ENCODE measurements at regions not wholly inside any gene's neighbourhood (a gene's known extent, or its start where the extent isn't known, plus 50 kb on each side); places are given as distances from the start of the nearest gene placed in this dataset.
A peak's percentile ranks its signal among the peaks of the same experiment; 100 is the strongest.

DNA sequence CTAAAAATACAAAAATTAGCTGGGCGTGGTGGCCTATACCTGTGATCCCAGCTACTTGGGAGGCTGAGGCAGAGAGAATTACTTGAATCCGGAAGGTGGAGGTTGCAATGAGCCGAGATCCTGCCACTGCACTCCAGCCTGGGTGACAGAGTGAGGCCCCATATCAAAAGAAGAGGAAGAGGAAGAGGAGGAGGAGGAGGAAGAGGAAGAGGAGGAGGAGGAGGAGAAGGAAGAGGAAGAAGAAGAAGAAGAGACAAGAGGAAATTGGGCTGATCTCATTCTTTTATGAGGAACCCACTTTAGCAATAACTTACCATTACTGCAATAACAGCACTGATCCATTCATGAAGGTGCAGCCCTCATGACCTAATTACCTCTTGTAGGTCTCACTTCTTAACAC lies 138.9 kb upstream of the GIMD1 start:
- no peak for DNase-seq

DNA sequence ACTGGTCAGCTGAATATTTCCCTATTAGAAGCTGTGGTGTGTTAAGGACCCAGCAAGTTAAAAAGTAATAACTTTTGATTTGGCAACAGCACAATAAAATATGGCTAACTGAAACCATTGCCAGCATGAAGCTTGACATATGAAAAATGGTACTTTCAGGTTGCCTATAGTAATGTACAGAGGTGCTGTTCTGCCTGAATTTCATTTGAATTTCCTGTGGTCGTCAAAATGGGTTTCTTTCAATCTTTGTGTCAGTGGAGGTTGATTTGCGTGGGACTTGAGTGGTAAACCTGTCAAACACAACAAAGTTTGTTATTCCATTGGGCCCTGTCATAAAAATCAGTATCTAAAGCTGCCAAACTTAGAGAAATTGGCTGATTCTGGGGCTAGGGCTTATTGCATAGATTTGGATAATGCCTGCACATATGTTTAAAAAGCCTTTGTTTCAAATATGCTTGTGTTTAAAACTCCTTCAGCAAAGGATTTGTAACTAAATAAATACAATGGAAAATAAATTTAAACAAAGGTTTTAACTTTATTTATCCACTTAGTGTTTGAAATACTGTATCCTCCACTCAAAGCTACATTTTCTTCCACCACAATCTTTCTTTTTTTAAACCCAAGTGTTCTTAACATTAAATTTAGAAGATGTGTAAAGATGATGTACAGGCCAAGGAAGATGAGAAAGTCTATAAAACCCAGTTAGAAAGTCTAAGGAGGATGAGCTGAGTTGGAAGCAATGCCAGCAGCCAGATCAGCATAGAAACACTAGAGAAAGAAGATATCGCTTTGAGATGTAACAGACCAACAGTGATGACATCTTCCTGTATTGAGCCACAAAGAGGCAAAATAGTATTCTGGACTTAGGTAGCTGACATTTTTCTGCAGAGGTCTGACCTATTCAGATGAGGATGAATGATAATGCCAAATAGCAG lies 134.8 kb upstream of the GIMD1 start:
- DNase-seq, result no peak

DNA sequence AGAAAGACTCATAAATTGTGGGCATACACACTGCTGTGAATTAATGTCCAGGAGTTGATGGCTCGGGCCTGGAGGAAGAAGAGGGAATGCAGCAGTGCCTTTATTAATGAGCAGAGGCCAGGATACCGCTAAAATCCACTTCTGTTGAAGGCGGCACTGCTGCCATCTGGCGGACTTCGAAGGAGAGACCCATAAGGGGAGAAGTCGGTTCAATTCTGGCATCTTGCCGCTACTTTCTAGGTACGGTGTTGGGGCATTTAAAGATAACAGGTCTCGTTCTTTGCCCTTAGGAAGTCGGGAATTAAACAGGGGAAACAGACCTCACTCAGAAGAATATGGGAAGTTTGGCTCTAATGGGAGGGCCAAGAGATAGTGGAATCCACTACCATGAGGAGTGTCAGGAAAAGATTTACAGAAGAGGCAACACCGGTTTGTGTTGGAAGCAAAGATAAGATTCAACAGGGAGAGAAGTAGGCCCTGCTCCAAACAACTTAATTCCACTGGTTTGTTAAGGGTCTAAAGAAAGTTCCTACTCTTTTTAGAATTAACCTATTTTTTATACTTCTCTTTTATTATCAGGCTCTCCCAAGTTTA lies 133.6 kb upstream of the GIMD1 start:
- DNase-seq, result peak; percentile 65

DNA sequence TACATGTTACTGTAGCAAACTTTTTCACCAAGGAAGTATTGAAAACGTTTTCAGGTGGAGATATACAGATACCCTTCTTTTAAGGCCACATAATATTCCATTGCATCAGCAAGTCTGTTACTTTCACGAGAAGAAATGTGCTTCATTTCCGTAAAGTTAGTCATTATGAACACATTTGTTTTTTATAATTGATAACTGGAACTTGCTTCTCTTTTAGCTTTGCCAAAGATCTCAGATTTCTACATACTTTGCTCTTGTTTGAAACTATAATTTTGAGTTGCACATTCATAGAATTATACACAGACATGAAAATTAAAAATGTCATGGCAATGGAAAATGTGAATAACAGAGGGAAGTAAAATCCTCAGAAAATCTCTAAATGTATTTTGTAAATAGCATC lies 128.7 kb upstream of the GIMD1 start:
- DNase-seq, result no peak

DNA sequence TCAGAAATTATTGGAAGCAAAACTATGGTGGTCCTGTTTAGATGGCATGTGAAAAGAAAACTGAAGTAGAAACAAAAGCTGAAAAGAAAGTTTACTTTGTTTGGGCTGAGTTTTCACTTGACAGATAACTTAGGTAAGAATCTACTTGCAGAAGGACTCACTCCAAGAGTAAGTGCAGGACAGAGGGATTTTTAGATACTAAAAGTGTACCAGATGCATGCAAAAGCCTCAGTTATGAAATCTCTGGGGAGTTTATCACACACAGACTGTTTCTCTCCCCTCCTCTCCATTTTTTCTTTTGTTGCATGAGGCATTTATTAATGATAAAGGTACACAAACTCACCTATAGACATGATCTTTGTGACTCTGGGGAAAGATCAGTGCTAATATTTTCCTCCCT lies 127.5 kb upstream of the GIMD1 start:
- DNase-seq, result no peak

DNA sequence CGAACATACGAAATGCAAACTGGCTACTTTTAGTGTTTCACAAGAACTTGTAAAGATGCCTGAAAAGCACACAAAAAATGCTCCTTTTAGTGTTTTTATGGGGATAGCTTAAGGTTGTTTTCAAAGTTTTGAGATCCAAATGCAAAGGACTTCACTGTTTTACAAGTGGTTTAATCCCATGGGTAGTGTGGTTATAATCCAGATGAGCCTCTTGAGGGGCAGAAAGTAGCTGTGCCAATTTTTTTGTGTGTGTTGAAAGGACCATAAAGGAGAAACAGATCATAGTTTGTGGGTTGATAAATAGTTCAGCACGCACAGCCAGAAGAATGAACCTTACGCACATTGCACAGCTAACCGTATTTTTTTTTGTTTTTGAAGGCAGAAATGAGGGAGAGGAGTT lies 126.9 kb upstream of the GIMD1 start:
- DNase-seq, result no peak

DNA sequence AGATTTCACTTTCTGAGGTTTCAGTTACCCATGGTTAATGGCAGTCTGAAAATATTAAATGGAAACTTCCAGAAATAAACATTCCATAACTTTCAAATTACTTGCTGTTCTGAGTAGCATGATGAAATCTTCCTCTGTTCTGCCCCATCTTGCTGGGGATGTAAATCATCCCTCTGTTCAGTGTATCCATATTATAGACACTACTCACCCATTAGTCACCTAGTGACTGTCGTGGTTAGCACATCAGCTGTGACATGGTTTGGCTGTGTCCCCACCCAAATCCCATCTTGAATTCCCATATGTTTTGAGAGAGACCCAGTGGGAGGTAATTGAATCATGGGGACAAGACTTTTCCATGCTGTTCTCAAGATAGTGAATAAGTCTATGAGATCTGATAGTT lies 125.5 kb upstream of the GIMD1 start:
- no peak for DNase-seq

DNA sequence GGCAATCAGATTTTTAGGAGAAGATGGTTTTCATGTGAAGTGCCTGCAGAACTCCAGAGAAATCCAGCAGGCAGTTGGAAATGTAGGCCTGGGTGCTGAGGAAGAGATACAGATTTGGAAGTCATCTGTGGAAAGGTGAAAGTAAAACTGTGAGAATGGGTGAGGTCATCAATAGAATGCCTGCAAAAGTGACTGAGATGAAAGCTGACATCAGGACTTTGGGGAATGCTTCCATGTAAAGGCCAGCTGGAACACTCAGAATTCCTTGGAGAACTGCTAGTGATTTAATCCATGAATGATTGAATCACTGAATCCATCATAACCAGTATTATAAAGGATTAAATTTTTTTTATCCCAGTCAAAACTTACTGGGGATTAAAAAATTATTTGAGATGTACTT lies 124.5 kb upstream of the GIMD1 start:
- no peak for DNase-seq

DNA sequence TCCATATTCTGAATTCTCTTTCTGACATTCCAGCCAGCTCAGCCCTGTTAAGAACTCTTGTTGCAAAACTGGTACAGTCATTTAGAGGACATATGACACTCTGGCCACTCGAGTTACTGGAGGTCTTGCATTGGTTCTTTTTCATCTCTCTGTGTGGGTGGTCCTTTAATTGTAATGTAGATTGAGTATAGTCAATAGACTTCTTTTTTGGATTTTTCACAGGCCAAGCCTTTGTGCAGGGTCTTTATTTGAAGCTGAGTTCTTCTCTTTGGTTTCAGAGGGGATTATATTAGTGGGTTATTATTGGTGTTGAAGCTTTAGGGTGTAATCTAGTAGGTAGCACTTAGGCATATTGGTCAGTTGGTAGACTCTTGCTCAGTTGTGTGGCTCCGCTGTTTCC lies 118.0 kb upstream of the GIMD1 start:
- DNase-seq, result no peak

DNA sequence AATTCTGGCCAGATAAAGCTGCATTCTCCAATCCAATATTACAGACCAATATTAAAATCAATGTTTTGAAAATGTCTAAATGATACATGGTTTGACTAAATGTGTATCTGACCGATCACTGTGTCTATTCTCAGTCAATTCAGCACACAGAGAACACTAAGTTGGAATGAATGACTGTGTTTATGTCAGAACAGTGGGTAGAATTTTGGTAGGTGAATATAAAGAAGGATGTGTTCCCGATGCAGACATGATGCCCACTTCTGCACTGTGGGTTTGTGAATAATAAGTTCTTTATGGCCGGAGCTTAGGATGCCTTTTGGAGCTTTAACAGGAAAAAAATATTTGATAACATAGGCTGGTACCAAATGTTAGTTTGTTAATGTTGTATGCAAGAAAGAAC lies 113.2 kb upstream of the GIMD1 start:
- DNase-seq, result no peak

DNA sequence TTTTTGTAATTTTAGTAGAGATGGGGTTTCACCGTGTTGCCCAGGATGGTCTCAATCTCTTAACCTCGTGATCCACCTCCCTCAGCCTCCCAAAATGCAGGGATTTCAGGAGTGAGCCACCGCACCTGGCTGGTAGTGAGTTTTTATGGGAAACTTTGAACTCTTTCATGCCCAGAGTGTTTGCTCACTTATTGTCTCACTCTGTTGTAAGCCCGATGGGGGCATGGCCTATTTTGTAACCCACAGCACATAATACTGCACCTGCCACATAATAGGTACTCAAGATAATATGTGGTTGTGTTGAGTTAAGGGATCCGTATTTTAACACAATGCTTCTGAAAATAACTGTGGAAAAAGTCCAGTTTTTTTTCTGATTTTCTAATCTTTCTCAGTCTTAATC lies 109.6 kb upstream of the GIMD1 start:
- DNase-seq, result no peak

DNA sequence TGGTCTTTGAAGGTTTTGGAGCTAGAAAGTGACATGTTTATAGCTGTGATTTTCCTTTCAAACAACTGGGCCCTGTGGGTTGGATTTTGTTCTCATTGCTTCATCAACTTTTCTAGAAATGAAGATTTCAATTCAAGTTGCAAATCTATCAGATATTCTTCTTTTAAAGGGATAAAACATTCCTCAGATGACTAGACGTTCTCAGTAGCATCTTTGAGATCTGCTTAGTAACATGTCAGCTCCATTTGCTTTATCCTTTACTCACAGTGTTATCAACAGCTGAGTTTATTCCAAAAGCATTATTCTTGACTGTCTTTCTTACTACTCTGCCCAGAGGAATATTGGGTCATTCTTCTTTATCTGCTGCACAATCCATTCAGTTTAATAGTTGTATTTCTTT lies 108.2 kb upstream of the GIMD1 start:
- DNase-seq, result no peak

DNA sequence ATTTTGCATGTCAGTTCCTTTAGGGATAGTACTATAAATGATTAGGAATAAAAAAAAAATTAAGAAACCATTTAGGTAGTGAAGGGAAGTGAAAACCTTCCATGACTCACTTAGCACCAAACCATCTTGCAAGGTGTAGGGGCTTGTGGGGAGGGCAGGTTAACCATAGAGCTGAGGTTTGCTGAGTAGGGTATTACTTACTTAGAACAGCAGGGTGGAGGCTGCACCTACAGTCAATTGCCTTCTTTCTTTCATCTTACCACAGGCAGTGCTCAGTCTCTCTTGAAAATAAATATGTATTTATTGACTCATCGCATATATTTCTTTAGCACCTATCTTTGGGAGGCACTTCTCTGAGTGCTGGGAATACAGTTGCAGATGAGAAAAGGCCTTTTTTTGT lies 104.9 kb upstream of the GIMD1 start:
- no peak for DNase-seq

DNA sequence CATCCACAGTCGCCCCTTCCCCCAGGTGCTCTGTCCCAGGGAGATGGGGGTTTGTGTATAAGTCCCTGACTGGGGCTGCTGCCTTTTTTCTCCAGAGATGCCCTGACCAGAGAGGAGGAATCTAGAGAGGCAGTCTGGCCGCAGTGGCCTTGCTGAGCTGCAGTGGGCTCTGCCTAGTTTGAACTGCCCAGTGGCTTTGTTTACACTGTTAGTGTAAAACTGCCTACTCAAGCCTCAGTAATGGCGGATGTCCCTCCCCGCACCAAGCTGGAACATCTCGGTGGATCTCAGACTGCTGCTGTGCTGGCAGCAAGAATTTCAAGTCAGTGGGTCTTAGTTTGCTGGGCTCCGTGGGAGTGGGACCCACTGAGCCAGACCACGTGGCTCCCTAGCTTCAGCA lies 102.6 kb upstream of the GIMD1 start:
- DNase-seq, result no peak

DNA sequence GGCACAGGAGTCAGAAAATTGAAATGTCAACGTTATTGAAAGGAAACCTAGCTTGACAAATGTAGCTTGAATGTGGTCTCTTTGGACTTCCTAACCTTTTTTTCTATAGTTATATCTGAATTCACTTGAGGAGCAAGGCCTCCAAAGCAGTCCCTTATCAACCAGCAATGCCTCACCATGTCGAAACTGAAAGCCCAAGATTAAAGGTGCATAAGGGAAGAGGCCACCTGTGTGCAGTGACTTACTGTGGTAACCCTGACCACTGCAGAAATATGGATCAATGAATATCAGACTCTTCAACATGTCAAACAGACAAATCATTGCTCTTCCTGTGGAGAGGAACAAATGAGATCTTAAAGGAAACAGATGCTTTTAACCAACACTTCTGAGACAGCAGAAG lies 95.0 kb upstream of the GIMD1 start:
- DNase-seq, result no peak

DNA sequence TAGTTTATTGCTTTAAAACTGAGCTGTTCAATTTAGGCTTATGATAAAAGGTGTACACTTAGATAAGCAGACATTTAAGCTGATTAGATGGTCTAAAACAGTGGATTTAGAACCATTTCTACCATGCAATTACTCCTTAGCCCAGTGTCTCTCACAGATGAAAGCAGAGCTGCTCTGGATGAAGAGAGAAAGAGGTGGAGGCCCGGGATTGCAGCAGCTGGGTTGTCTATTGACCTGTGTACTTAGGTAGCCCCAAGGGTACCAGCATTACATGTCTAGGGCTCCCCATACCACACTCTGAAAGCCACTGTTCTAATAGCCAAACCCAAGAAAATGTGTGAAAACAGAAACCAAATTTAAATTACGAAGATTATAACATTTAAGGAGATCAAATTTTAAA lies 86.0 kb upstream of the GIMD1 start:
- no peak for DNase-seq

DNA sequence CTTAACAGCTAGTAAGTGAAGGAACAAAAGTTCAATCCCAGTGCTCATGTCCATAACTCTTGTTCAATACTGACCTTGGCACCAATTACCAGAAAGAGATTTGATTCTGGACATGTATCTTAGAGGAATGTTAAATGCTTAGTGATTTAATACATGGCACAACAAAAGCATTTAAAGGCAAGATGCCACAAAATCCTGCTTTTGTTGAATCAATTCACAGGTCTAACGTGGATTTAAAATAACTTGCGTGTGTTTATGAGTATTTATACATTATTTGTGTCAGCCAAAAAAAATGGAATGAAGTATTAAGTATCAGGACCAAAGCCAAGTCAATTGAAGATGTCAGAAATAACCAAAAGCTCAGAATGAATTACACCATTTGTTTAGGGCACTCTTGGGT lies 85.4 kb upstream of the GIMD1 start:
- DNase-seq, result no peak

DNA sequence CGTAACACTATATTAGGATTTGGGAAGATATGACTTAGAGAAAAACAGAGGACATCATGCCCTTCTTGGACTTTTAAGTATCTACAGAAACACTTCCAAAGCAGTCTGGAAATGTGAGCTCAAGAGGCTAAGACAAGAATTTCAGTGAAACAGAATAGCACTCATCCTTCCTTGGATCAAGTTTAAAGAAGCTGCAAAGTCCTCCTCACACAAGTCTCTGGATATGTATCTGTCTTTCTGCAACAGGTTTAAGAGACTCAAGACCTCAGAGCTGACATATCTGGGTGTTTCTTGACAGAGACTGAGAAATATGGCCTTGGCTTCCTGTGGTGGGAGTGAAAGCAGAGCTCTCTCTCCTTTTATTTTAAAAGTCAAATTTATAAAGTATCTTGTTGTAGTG lies 82.5 kb upstream of the GIMD1 start:
- DNase-seq, result no peak

DNA sequence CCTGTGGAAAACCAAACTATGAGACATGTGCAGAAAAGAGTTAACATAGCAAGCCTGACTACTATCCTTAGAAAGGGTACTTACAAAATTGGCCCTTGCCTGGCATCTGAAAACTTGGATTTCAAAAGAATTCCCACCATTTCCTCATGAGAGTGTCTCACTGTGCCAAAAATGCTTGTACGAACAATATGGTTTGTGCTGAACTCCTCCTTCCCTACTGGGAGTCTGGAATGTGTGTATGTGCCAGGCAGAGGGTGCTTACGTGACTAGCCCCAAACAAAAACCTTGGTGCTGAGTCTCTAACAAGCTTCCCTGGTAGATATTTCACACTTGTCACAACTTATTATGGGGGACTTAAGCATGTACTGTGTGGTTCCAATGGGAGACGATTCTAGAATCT lies 81.7 kb upstream of the GIMD1 start:
- no peak for DNase-seq

DNA sequence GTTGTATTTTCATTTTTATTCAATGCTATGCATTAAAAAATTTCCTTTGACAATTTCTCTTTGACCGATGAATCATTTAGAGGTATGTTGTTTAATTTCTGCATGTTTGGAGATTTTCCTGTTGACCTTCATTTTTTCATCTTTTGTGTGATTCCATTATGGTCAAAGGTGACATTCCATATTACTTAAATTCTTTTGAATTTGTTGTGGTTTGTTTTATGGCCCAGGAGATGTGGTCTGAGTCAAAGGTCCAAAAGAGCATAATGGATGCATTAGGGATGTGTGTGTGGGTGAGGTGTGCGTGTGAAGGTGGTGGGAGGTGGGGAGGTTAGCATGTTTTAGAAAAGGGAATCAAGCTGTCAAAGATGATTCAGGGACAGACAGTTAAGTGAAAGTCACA lies 76.0 kb upstream of the GIMD1 start:
- DNase-seq, result no peak

DNA sequence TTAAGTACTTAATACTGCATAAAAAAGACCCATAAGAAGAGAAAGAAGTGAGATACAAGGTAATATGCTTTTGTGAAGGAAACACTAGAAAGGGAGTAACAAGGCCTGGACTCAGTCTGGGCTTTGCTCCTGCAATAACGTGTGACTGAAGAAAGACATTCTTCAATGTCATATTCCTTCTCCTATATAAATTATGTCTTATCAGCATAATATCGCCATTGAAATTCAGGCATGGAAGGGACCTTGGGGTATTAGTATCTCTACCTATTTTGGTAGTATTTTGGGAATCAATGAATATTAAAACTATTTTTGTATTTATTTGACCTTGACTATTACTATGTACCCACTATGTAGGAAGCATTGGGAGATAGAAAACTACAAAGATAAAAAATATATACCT lies 62.2 kb upstream of the GIMD1 start:
- no peak for DNase-seq

DNA sequence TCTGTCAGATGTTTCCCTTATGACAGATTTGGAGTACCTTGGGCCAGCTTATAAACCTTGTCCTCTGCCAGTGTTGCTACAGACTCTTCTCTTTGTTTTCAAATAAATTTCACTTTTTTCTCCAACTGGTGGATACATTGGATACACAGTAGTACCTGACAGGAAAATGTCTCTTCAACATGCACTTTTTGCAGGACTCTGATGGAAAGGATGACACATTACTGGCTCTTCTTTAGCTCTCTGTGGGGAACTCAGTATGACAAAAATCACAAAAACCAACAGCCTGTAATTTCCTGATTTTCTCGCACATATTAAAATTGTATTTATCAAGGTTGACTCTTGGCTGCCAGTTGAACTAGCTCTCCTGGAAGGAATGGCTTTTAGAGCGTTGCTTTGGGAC lies 61.3 kb upstream of the GIMD1 start:
- no peak for DNase-seq

DNA sequence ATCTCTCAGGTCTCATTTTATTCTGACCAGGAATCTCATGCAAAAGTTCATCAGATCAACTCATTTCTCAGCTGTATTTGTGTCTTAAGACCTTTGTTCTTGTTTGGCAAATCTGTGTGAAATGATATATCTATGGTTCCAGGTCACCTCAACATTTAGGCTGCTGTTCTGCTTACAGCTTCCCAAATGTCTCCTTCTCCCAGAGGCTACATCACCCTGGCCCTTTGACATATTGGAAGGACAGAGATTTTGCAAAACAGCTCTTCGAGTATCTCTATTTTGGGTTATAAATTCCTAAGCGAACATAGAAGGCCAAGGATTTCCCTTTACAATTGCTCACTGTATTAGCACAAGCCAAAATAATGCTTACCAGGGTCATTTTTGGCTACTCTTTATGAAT lies 57.5 kb upstream of the GIMD1 start:
- DNase-seq, result no peak

DNA sequence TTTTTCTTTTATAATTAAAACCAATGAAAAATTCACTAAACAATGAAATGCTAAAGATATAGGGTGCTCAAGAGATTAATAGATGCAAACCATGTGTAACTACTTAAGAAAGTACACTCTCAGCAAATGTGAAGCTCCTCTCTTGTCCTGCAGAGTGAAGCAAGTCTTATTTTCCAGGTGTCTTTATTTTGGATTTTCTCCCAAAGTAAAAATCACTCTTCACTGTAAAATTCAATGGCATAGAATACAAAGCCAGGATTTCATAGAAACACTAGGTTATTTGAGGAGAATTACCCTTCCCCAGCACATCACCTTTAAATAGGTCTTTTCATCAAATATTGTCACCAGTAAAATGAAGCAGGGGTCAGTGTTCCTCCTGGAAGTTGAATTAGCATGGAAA lies 57.0 kb upstream of the GIMD1 start:
- DNase-seq, result no peak

DNA sequence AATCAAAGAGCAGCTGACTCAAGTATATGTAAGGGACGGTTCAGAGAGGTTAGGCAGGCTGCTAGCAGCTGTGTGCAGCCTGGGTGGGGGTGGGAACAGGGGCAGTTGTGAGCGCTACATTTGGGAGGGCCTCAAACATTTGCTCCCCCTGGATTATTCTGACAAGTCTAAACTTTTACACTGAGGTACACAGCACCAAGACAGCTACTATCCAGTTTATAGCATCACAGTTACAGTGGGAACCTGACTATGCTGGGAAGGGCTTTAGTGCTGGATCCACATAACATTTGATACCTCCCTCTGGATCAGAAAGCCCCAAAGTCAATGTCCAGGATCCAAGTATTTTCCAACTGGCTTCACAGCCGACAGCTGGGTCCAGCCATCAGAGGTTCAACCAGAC lies 55.8 kb upstream of the GIMD1 start:
- no peak for DNase-seq

Measured in stimulated activated CD8-positive, alpha-beta memory T cell treated with anti-CD3 and anti-CD28 coated beads, Interleukin-4, amount 100 ng/mL, for 48 hours (primary cell).